ENCODE measurements at regions not wholly inside any gene's neighbourhood (a gene's known extent, or its start where the extent isn't known, plus 50 kb on each side); places are given as distances from the start of the nearest gene placed in this dataset.

GRCh38 chr14:106509807-106510206, 983.4 kb downstream of the TMEM121 start:
- H3K4me3 ChIP-seq, result no peak overlapping the region
- no peaks in the 10 kb centered on the region for H3K4me1 ChIP-seq (ENCODE audit: insufficient read depth)
- H3K36me3 ChIP-seq (ENCODE audit: insufficient read depth), result peaks cover 5% of the 10 kb centered on the region; the same call in 1 of the 2 replicates
- ATAC-seq, result no peak
- H2AFZ ChIP-seq, result no peak overlapping the region
- no peaks in the 10 kb centered on the region for H3K27me3 ChIP-seq (ENCODE audit: insufficient read depth)
- Mint-ChIP-seq H3K27me3 (ENCODE audit: insufficient read depth, low read depth, poor library complexity) (no peaks in the 10 kb centered on the region), H3K36me3 (ENCODE audit: low read depth) (peaks cover 42% of the 10 kb centered on the region), H3K4me3 (no peak overlapping the region), H3K4me1 (no peaks in the 10 kb centered on the region), H3K9me3 (peaks cover 99% of the 10 kb centered on the region), H3K27ac (no peak overlapping the region)
- no peak overlapping the region for H3K27ac ChIP-seq (ENCODE audit: low read depth)
- no peaks in the 10 kb centered on the region for H4K20me1 ChIP-seq (replicated peaks; ENCODE audit: insufficient read depth)
- no peaks in the 10 kb centered on the region for H3K79me2 ChIP-seq (replicated peaks; ENCODE audit: insufficient read depth)
- no peak for DNase-seq (ENCODE audit: low spot score)
- no peak overlapping the region for H3K4me2 ChIP-seq
- TF ChIP-seq CTCF (conservative IDR thresholded peaks at IDR 0.05; ENCODE audit: low read depth in 2 of 2) (no peak), EZH2phosphoT487 (IDR thresholded peaks at IDR 0.05; ENCODE audit: unreplicated experiment) (no peak), ZNF462 (CRISPR knock-in tag; IDR thresholded peaks at IDR 0.05) (no peak), ZNF114 (CRISPR knock-in tag; IDR thresholded peaks at IDR 0.05) (no peak), CREB1 (CRISPR knock-in tag; IDR thresholded peaks at IDR 0.05; ENCODE audit: low read depth) (no peak), POLR2AphosphoS5 (IDR thresholded peaks at IDR 0.05; ENCODE audit: low read depth) (no peak), STAT1 (IDR thresholded peaks at IDR 0.05; ENCODE audit: unreplicated experiment) (no peak), REST (IDR thresholded peaks at IDR 0.05; ENCODE audit: unreplicated experiment) (no peak), NANOG (IDR thresholded peaks at IDR 0.05; ENCODE audit: borderline replicate concordance) (no peak), ZNF331 (CRISPR knock-in tag; IDR thresholded peaks at IDR 0.05; ENCODE audit: low read depth) (no peak), JUNB (IDR thresholded peaks at IDR 0.05; ENCODE audit: unreplicated experiment) (no peak), ETS1 (IDR thresholded peaks at IDR 0.05) (no peak), EZH2 (IDR thresholded peaks at IDR 0.05; ENCODE audit: low read depth, unreplicated experiment) (no peak)
- no peaks in the 10 kb centered on the region for H3F3A ChIP-seq (replicated peaks; ENCODE audit: low read depth)
- no peaks in the 10 kb centered on the region for H3K9me2 ChIP-seq (ENCODE audit: insufficient read depth)
